ENCODE measurements at regions not wholly inside any gene's neighbourhood (a gene's known extent, or its start where the extent isn't known, plus 50 kb on each side); places are given as distances from the start of the nearest gene placed in this dataset.
A peak's percentile ranks its signal among the peaks of the same experiment; 100 is the strongest.

DNA sequence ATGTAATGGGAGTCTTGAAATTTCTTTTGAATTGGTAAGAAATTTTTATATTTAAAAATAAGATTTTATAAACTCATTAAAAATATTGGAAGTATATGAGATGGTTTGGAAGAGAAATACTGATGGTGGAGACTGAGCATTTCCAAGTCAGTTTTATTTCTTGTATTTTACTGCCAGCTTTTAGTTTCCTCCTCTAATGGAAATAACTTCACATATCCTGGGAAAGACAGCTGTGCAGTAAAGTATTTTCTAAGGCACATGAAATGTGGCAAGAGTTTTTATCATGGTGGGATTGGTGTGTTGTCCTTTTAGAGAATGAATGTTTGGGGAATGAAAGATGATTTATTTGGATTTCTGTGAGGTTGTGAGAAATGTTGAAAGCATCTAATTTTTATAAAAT lies 346.9 kb upstream of the RGS6 start:
- H3K4me1 ChIP-seq (ENCODE audit: insufficient read depth, low read length, poor library complexity, severe bottlenecking): peaks cover 75% of the 10 kb centered on the region
- H3F3A ChIP-seq (ENCODE audit: low read depth): no peaks in the 10 kb centered on the region
- H3K9ac ChIP-seq (ENCODE audit: low read depth, low read length, poor library complexity, severe bottlenecking): no peak overlapping the region
- no peak overlapping the region for H3K4me2 ChIP-seq (ENCODE audit: low read depth, low read length, poor library complexity, severe bottlenecking)
- peaks cover 12% of the 10 kb centered on the region; the same call in 1 of the 2 replicates for H3K36me3 ChIP-seq (ENCODE audit: insufficient read depth, low read length)
- H4K20me1 ChIP-seq (ENCODE audit: insufficient read depth, low read length, poor library complexity, severe bottlenecking): peaks cover 4% of the 10 kb centered on the region
- no peak overlapping the region for H2AFZ ChIP-seq (ENCODE audit: low read length)
- TF ChIP-seq EZH2phosphoT487 (IDR thresholded peaks at IDR 0.05; ENCODE audit: borderline replicate concordance): no peak
- TF ChIP-seq, protein P1, sequence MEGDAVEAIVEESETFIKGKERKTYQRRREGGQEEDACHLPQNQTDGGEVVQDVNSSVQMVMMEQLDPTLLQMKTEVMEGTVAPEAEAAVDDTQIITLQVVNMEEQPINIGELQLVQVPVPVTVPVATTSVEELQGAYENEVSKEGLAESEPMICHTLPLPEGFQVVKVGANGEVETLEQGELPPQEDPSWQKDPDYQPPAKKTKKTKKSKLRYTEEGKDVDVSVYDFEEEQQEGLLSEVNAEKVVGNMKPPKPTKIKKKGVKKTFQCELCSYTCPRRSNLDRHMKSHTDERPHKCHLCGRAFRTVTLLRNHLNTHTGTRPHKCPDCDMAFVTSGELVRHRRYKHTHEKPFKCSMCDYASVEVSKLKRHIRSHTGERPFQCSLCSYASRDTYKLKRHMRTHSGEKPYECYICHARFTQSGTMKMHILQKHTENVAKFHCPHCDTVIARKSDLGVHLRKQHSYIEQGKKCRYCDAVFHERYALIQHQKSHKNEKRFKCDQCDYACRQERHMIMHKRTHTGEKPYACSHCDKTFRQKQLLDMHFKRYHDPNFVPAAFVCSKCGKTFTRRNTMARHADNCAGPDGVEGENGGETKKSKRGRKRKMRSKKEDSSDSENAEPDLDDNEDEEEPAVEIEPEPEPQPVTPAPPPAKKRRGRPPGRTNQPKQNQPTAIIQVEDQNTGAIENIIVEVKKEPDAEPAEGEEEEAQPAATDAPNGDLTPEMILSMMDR (conservative IDR thresholded peaks at IDR 0.05; ENCODE audit: low read length): no peak
- H3K27me3 ChIP-seq (ENCODE audit: insufficient read depth, low read length, poor library complexity, severe bottlenecking): no peaks in the 10 kb centered on the region
- peaks cover 49% of the 10 kb centered on the region for H3K79me2 ChIP-seq (ENCODE audit: insufficient read depth, low read length)
- H3K4me3 ChIP-seq (ENCODE audit: low read length, poor library complexity, severe bottlenecking): no peak overlapping the region
- no peaks in the 10 kb centered on the region for H3K9me3 ChIP-seq (ENCODE audit: insufficient read depth, low read depth, low read length)
- no peaks in the 10 kb centered on the region for H3K9me2 ChIP-seq (replicated peaks; ENCODE audit: low read depth, low read length)

DNA sequence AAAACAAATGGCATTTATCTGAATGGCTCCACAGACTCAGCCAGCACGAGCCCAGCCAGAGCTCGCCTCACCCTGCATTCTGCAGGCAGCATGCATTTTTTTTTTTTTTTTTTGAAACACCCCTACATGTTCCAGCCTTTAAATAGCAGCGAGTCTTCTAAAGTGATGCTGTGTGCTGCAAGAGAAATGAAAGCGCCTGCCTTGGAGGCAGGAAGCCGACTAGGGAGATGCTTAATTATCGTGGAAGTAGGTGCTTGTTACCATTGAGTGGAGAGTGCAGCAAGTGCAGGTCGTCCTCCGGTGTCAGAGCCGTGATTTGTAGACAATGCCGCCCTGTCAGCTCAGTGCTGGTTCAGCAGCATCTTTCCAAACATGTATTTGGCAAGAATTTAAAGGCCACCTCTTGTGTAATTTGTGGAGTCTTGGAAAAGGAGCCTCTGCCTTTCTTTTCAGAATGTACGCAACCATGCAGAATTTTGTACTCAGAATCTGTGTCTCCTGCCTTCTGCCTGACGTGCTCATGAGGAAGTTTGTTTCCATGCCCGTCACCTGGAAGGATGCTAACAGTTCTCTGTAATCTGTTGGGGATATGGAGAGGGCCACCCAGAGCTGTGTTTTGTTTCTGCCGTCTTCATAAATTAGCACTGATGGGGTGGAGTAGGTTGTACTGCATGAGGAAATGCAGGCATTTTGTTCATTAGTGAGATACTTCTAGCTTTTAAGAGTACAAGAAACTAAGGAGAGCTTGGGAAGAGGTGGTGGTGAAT lies 345.9 kb upstream of the RGS6 start:
- Histone ChIP-seq H3K9me2 (replicated peaks; ENCODE audit: low read depth, low read length) (no peaks in the 10 kb centered on the region), H3K27me3 (ENCODE audit: insufficient read depth, low read length, poor library complexity, severe bottlenecking) (no peaks in the 10 kb centered on the region), H3K36me3 (ENCODE audit: insufficient read depth, low read length) (peaks cover 12% of the 10 kb centered on the region; the same call in 1 of the 2 replicates), H4K20me1 (ENCODE audit: insufficient read depth, low read length, poor library complexity, severe bottlenecking) (peaks cover 4% of the 10 kb centered on the region), H3K4me1 (ENCODE audit: insufficient read depth, low read length, poor library complexity, severe bottlenecking) (peaks cover 75% of the 10 kb centered on the region), H2AFZ (ENCODE audit: low read length) (no peak overlapping the region), H3K9ac (ENCODE audit: low read depth, low read length, poor library complexity, severe bottlenecking) (no peak overlapping the region), H3K9me3 (ENCODE audit: insufficient read depth, low read depth, low read length) (no peaks in the 10 kb centered on the region), H3F3A (ENCODE audit: low read depth) (0 out of 2 replicates have a peak, but pooled peaks cover under 1% of the 10 kb centered on the region), H3K4me3 (ENCODE audit: low read length, poor library complexity, severe bottlenecking) (no peak overlapping the region), H3K4me2 (ENCODE audit: low read depth, low read length, poor library complexity, severe bottlenecking) (peak overlapping the region; percentile 21), H3K79me2 (ENCODE audit: insufficient read depth, low read length) (peaks cover 48% of the 10 kb centered on the region)
- no peak for TF ChIP-seq EZH2phosphoT487 (IDR thresholded peaks at IDR 0.05; ENCODE audit: borderline replicate concordance)
- TF ChIP-seq, protein P1 (conservative IDR thresholded peaks at IDR 0.05; ENCODE audit: low read length): no peak

- H3K4me3 ChIP-seq (ENCODE audit: low read length, poor library complexity, severe bottlenecking): peak overlapping the region; percentile 36
- H2AFZ ChIP-seq (ENCODE audit: low read length): no peak overlapping the region
- peaks cover 39% of the 10 kb centered on the region; the same call in 1 of the 2 replicates for H3K79me2 ChIP-seq (ENCODE audit: insufficient read depth, low read length)
- no peaks in the 10 kb centered on the region for H3K9me3 ChIP-seq (ENCODE audit: insufficient read depth, low read depth, low read length)
- no peaks in the 10 kb centered on the region for H3K27me3 ChIP-seq (ENCODE audit: insufficient read depth, low read length, poor library complexity, severe bottlenecking)
- TF ChIP-seq, protein P1 (conservative IDR thresholded peaks at IDR 0.05; ENCODE audit: low read length): no peak
- TF ChIP-seq EZH2phosphoT487 (IDR thresholded peaks at IDR 0.05; ENCODE audit: borderline replicate concordance): no peak
- peaks cover 10% of the 10 kb centered on the region for H4K20me1 ChIP-seq (ENCODE audit: insufficient read depth, low read length, poor library complexity, severe bottlenecking)
- H3K4me2 ChIP-seq (ENCODE audit: low read depth, low read length, poor library complexity, severe bottlenecking): peak overlapping the region; percentile 50
- no peak overlapping the region for H3K9ac ChIP-seq (ENCODE audit: low read depth, low read length, poor library complexity, severe bottlenecking)
- H3K9me2 ChIP-seq (replicated peaks; ENCODE audit: low read depth, low read length): no peaks in the 10 kb centered on the region
- peaks cover 13% of the 10 kb centered on the region; the same call in 1 of the 2 replicates for H3F3A ChIP-seq (ENCODE audit: low read depth)
- peaks cover 76% of the 10 kb centered on the region for H3K4me1 ChIP-seq (ENCODE audit: insufficient read depth, low read length, poor library complexity, severe bottlenecking)
- H3K36me3 ChIP-seq (ENCODE audit: insufficient read depth, low read length): peaks cover 12% of the 10 kb centered on the region; the same call in 1 of the 2 replicates
These were observed 344.2 kb upstream of the RGS6 start for GRCh38 chr14:71588028-71588427.

Data from Loucy (cell line).